ENCODE measurements at regions not wholly inside any gene's neighbourhood (a gene's known extent, or its start where the extent isn't known, plus 50 kb on each side); places are given as distances from the start of the nearest gene placed in this dataset.

- Histone ChIP-seq H3K36me3 (ENCODE audit: low read depth, low read length) (no peaks in the 10 kb centered on the region), H3K27me3 (ENCODE audit: low read length) (no peaks in the 10 kb centered on the region), H3K4me3 (ENCODE audit: low read length) (no peak overlapping the region), H3K79me2 (ENCODE audit: low read length) (no peaks in the 10 kb centered on the region), H3K27ac (ENCODE audit: low read length) (no peak overlapping the region), H3K9ac (ENCODE audit: low read length) (no peak overlapping the region), H3K4me2 (ENCODE audit: low read length) (no peak overlapping the region), H3K4me1 (ENCODE audit: insufficient read depth, low read length) (no peaks in the 10 kb centered on the region), H3K9me2 (replicated peaks; ENCODE audit: low read length) (no peaks in the 10 kb centered on the region), H3F3A (ENCODE audit: low read length, unreplicated experiment) (no peaks in the 10 kb centered on the region), H4K20me1 (ENCODE audit: low read length) (no peaks in the 10 kb centered on the region), H3K9me3 (ENCODE audit: low read length) (no peaks in the 10 kb centered on the region), H2AFZ (ENCODE audit: low read length) (no peak overlapping the region)
- no peak for DNase-seq
- BruUV-seq (replicated peaks), result no TSS peak
- TF ChIP-seq EZH2phosphoT487 (IDR thresholded peaks at IDR 0.05; ENCODE audit: borderline replicate concordance, low read length) (no peak), EZH2 (IDR thresholded peaks at IDR 0.05; ENCODE audit: low read length, unreplicated experiment) (no peak), CTCF (conservative IDR thresholded peaks at IDR 0.05; ENCODE audit: low read depth, low read length) (no peak)
- ChIA-PET POLR2A (ENCODE audit: unreplicated experiment) (no interaction called here), CTCF (no interaction called here)
- intact Hi-C loops (cut with micrococcal nuclease), result no loop called here
- ATAC-seq, result no peak
These were observed 516.7 kb downstream of the NTRK2 start for GRCh38 chr9:85186218-85186585.

- TF ChIP-seq EZH2 (IDR thresholded peaks at IDR 0.05; ENCODE audit: low read length, unreplicated experiment) (no peak), EZH2phosphoT487 (IDR thresholded peaks at IDR 0.05; ENCODE audit: borderline replicate concordance, low read length) (no peak), CTCF (conservative IDR thresholded peaks at IDR 0.05; ENCODE audit: low read depth, low read length) (no peak)
- no peaks in the 10 kb centered on the region for H3K79me2 ChIP-seq (ENCODE audit: low read length)
- CTCF ChIA-PET, result no interaction called here
These were observed 516.1 kb downstream of the NTRK2 start for GRCh38 chr9:85185486-85186217.

GRCh38 chr9:85182383-85182782, 512.9 kb downstream of the NTRK2 start:
- Histone ChIP-seq H4K20me1 (ENCODE audit: low read length) (no peaks in the 10 kb centered on the region), H2AFZ (ENCODE audit: low read length) (no peak overlapping the region), H3K4me1 (ENCODE audit: insufficient read depth, low read length) (no peaks in the 10 kb centered on the region), H3K4me2 (ENCODE audit: low read length) (no peak overlapping the region), H3F3A (ENCODE audit: low read length, unreplicated experiment) (no peaks in the 10 kb centered on the region), H3K27me3 (ENCODE audit: low read length) (no peaks in the 10 kb centered on the region), H3K27ac (ENCODE audit: low read length) (no peak overlapping the region), H3K9ac (ENCODE audit: low read length) (no peak overlapping the region), H3K9me3 (ENCODE audit: low read length) (no peaks in the 10 kb centered on the region), H3K4me3 (ENCODE audit: low read length) (no peak overlapping the region), H3K79me2 (ENCODE audit: low read length) (no peaks in the 10 kb centered on the region), H3K9me2 (replicated peaks; ENCODE audit: low read length) (no peaks in the 10 kb centered on the region), H3K36me3 (ENCODE audit: low read depth, low read length) (no peaks in the 10 kb centered on the region)
- no peak for DNase-seq
- no peak for ATAC-seq
- intact Hi-C loops (cut with micrococcal nuclease), result no loop called here
- ChIA-PET CTCF (no interaction called here), POLR2A (ENCODE audit: unreplicated experiment) (no interaction called here)
- BruUV-seq (replicated peaks), result no TSS peak
- TF ChIP-seq CTCF (conservative IDR thresholded peaks at IDR 0.05; ENCODE audit: low read depth, low read length), result no peak
- no peak for TF ChIP-seq EZH2phosphoT487 (IDR thresholded peaks at IDR 0.05; ENCODE audit: borderline replicate concordance, low read length)
- no peak for TF ChIP-seq EZH2 (IDR thresholded peaks at IDR 0.05; ENCODE audit: low read length, unreplicated experiment)

More at GRCh38 chr9:85185486-85186217, 516.1 kb downstream of the NTRK2 start:
- POLR2A ChIA-PET (ENCODE audit: unreplicated experiment), result no interaction called here
- Histone ChIP-seq H3K4me3 (ENCODE audit: low read length) (no peak overlapping the region), H3K9me3 (ENCODE audit: low read length) (no peaks in the 10 kb centered on the region), H3K27ac (ENCODE audit: low read length) (no peak overlapping the region), H3K27me3 (ENCODE audit: low read length) (no peaks in the 10 kb centered on the region), H3F3A (ENCODE audit: low read length, unreplicated experiment) (no peaks in the 10 kb centered on the region), H3K4me2 (ENCODE audit: low read length) (no peak overlapping the region), H3K9ac (ENCODE audit: low read length) (no peak overlapping the region), H3K4me1 (ENCODE audit: insufficient read depth, low read length) (no peaks in the 10 kb centered on the region), H3K36me3 (ENCODE audit: low read depth, low read length) (no peaks in the 10 kb centered on the region), H4K20me1 (ENCODE audit: low read length) (no peaks in the 10 kb centered on the region), H3K9me2 (replicated peaks; ENCODE audit: low read length) (no peaks in the 10 kb centered on the region), H2AFZ (ENCODE audit: low read length) (no peak overlapping the region)
- no peak for DNase-seq
- intact Hi-C loops (cut with micrococcal nuclease), result no loop called here
- no peak for ATAC-seq
- BruUV-seq (replicated peaks), result no TSS peak

Data from PC-3 (cell line).